ENCODE measurements at regions not wholly inside any gene's neighbourhood (a gene's known extent, or its start where the extent isn't known, plus 50 kb on each side); places are given as distances from the start of the nearest gene placed in this dataset.

DNA sequence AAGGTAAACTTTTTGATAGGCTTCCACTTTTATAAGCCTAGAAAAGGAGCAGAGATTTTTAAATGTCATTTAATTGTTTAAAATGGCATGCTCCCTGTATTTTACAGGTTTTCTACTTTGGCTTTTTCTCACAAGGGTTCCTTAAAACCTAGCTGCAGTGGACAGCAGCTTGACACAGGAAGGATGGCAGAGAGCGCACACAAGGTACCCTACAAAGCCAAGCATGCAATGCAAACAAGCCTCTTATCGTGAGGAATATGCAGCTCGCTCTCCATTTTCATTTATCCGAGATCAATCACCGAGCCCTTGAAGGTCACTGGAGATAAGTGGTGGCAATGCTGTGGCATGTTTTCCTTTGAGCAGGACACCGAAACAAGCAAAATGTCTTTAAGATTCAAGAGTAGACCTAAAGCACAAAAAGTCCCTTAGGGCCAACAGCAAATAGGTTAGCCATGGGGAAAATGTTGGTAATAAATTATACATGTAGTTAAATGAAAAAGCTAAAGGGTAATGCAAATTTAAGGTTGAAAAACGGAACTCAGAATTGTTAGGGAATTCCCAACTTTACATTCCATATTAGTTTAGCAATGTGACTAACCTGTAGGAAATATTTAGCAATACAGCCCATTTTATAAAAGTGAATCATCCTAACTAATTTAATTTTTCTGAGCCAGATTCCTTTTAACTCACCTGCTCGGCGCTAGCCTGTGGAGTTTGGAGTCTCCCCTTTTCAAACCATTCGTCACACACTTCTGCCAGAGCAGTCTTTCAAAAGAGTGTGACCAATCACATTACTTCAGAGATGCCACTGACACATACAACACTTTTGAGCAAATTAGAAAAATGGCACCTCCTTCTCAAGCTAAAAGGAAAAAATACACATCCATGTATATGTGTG, 337.9 kb upstream of the PKDCC start:
- Histone ChIP-seq H3K9me3 (no peaks in the 10 kb centered on the region), H3K27me3 (no peaks in the 10 kb centered on the region), H3K4me3 (no peak overlapping the region), H3K36me3 (no peaks in the 10 kb centered on the region), H3K27ac (no peak overlapping the region), H3K4me1 (no peaks in the 10 kb centered on the region)
- no peak for ATAC-seq
- WGBS, 2 donors (ENCODE audit: low coverage in 1 of 2): 40 to 72% methylated on average over 4 to 9 of the region's 10 CpGs
- TF ChIP-seq POLR2A (IDR thresholded peaks at IDR 0.05) (no peak), EP300 (IDR thresholded peaks at IDR 0.05) (no peak), POLR2AphosphoS5 (IDR thresholded peaks at IDR 0.05) (no peak)
- TF ChIP-seq, protein P1, sequence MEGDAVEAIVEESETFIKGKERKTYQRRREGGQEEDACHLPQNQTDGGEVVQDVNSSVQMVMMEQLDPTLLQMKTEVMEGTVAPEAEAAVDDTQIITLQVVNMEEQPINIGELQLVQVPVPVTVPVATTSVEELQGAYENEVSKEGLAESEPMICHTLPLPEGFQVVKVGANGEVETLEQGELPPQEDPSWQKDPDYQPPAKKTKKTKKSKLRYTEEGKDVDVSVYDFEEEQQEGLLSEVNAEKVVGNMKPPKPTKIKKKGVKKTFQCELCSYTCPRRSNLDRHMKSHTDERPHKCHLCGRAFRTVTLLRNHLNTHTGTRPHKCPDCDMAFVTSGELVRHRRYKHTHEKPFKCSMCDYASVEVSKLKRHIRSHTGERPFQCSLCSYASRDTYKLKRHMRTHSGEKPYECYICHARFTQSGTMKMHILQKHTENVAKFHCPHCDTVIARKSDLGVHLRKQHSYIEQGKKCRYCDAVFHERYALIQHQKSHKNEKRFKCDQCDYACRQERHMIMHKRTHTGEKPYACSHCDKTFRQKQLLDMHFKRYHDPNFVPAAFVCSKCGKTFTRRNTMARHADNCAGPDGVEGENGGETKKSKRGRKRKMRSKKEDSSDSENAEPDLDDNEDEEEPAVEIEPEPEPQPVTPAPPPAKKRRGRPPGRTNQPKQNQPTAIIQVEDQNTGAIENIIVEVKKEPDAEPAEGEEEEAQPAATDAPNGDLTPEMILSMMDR (IDR thresholded peaks at IDR 0.05): no peak

DNA sequence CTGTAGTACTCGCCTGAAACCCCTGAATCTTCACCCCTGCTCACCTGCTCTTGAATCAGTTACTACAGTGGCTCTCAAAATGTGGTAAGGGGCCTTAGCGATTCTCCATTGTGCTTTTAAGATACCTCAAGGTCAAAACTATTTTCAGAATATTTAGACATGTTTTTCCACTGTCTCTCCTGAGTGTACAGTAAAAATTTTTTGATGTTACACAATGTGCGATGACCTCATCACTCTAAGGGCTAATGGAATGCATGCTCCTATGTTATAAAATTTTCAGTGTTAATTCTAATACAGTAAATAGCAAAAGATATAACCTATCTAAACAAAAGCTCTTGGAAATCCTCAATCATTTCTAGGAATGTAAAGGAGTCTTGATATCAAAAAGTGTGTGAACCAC, 336.9 kb upstream of the PKDCC start:
- Histone ChIP-seq H3K27me3 (no peaks in the 10 kb centered on the region), H3K36me3 (no peaks in the 10 kb centered on the region), H3K4me3 (no peak overlapping the region), H3K27ac (no peak overlapping the region), H3K9me3 (no peaks in the 10 kb centered on the region), H3K4me1 (no peaks in the 10 kb centered on the region)
- TF ChIP-seq EP300 (IDR thresholded peaks at IDR 0.05): no peak
- TF ChIP-seq POLR2AphosphoS5 (IDR thresholded peaks at IDR 0.05): no peak
- TF ChIP-seq, protein P1 (IDR thresholded peaks at IDR 0.05): no peak
- no peak for TF ChIP-seq POLR2A (IDR thresholded peaks at IDR 0.05)
- 86 to 100% methylated on average over 1 to 3 of the region's 3 CpGs for WGBS, 2 donors (ENCODE audit: low coverage in 1 of 2)
- no peak for ATAC-seq

DNA sequence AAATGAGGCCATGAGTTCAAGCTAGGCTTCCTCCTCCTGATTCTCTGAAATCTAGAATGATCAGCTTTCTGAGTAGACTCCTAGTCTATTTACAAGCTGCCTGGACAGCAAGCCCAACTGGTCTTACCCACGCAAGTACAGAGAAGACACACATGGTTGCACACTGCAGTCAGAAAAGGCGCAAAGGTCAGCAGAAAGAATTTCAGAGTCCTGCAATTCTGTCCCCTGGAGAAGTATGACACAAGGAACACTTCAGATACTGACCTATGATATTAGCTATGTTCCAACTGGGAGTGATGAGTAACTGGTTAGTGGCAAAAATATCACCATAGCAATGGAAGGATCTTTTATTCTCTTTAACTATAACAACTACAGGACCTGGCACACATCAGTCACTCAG, 336.1 kb upstream of the PKDCC start:
- no peak overlapping the region for H3K27ac ChIP-seq
- no peak overlapping the region for H3K4me3 ChIP-seq
- no peaks in the 10 kb centered on the region for H3K4me1 ChIP-seq
- TF ChIP-seq EP300 (IDR thresholded peaks at IDR 0.05): no peak
- TF ChIP-seq POLR2A (IDR thresholded peaks at IDR 0.05): no peak
- TF ChIP-seq, protein P1 (IDR thresholded peaks at IDR 0.05): no peak
- no peak for TF ChIP-seq POLR2AphosphoS5 (IDR thresholded peaks at IDR 0.05)
- ATAC-seq: no peak
- WGBS, 2 donors (ENCODE audit: low coverage in 1 of 2): 82 to 100% methylated on average over 2 of the region's 2 CpGs
- H3K36me3 ChIP-seq: no peaks in the 10 kb centered on the region
- H3K27me3 ChIP-seq: no peaks in the 10 kb centered on the region
- no peaks in the 10 kb centered on the region for H3K9me3 ChIP-seq

DNA sequence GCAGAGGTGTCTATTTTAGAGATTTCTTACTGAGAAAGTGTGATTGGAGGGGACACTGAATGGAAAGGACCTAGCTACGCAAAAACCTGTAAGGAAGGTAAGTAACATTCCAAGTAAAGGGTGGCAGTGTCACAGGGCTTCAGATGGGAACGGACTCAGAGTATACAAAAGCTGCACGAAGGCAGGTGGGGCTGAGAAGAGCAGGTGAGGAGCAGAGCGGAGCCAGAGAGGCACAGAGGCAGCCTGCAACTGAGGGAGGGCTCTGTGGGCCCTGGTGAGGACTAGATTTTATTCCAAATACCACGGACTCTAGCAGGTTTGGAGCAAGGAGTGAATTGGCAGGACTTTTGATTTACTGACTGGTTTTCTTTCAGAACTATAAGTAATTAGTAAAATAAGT, 331.3 kb upstream of the PKDCC start:
- ATAC-seq: no peak
- H3K27ac ChIP-seq: no peak overlapping the region
- H3K4me3 ChIP-seq: no peak overlapping the region
- H3K36me3 ChIP-seq: no peaks in the 10 kb centered on the region
- H3K4me1 ChIP-seq: no peaks in the 10 kb centered on the region
- H3K27me3 ChIP-seq: no peaks in the 10 kb centered on the region
- TF ChIP-seq POLR2A (IDR thresholded peaks at IDR 0.05): no peak
- TF ChIP-seq, protein P1 (IDR thresholded peaks at IDR 0.05): no peak
- no peak for TF ChIP-seq POLR2AphosphoS5 (IDR thresholded peaks at IDR 0.05)
- TF ChIP-seq EP300 (IDR thresholded peaks at IDR 0.05): no peak
- H3K9me3 ChIP-seq: no peaks in the 10 kb centered on the region
- WGBS, 2 donors (ENCODE audit: low coverage in 1 of 2): 88 to 94% methylated on average over 2 to 5 of the region's 5 CpGs

DNA sequence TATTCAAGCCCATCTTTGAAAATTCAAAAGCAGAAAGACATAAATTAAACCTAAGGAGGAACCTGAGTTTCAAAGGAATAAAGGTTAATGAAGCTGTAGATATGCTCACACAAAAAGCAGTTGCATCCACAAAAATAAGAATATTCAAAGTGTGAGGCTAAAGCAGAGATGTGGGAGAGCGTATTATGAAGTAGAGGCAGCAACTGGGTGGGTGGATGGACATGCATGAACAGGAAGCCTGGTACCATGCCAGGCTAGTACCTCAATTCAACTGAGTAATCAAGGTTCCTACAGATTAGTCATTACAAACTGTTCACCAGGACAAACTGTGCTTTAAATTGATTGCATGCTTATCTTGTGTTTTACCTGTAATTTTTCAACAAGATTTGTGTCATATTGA, 330.0 kb upstream of the PKDCC start:
- no peaks in the 10 kb centered on the region for H3K9me3 ChIP-seq
- no peaks in the 10 kb centered on the region for H3K27me3 ChIP-seq
- H3K4me3 ChIP-seq: no peak overlapping the region
- no peak overlapping the region for H3K27ac ChIP-seq
- no peaks in the 10 kb centered on the region for H3K36me3 ChIP-seq
- peaks cover 0 to 4% (median 2%) of the 10 kb centered on the region in 3 donors for H3K4me1 ChIP-seq
- no peak for ATAC-seq
- TF ChIP-seq POLR2AphosphoS5 (IDR thresholded peaks at IDR 0.05) (no peak), EP300 (IDR thresholded peaks at IDR 0.05) (no peak), POLR2A (IDR thresholded peaks at IDR 0.05) (no peak)
- TF ChIP-seq, protein P1 (IDR thresholded peaks at IDR 0.05): no peak
- 88 to 100% methylated on average over 1 of the region's 1 CpG for WGBS, 2 donors (ENCODE audit: low coverage in 1 of 2)
